Type B pancreatic cell (in vitro differentiated cells): ENCODE measurements at regions not wholly inside any gene's neighbourhood (a gene's known extent, or its start where the extent isn't known, plus 50 kb on each side); places are given as distances from the start of the nearest gene placed in this dataset.

Source experiments
- DNase-seq: peaks from one replicate; pipeline ENCODE4 v3.0.0; 2021; ENCODE audit warnings: mixed read lengths; ENCODE audit not compliant: unreplicated experiment; ENCODE audit errors: extremely low spot score
- H3K27ac Mint-ChIP-seq: 2 replicates; pipeline ENCODE4 v1.8.0; 2021; ENCODE audit warnings: mild to moderate bottlenecking, mixed read lengths
- H3K27me3 Mint-ChIP-seq: 2 replicates; pipeline ENCODE4 v1.8.0; 2021; ENCODE audit warnings: mixed read lengths
- H3K36me3 Mint-ChIP-seq: 2 replicates; pipeline ENCODE4 v1.8.0; 2021; ENCODE audit warnings: mixed read lengths
- H3K4me1 Mint-ChIP-seq: one replicate; pipeline ENCODE4 v1.8.0; 2021; ENCODE audit warnings: mixed read lengths; ENCODE audit not compliant: unreplicated experiment
- H3K4me3 Mint-ChIP-seq: 2 replicates; pipeline ENCODE4 v1.8.0; 2021; ENCODE audit warnings: mild to moderate bottlenecking, mixed read lengths
- H3K9me3 Mint-ChIP-seq: 2 replicates; pipeline ENCODE4 v1.8.0; 2021; ENCODE audit warnings: mixed read lengths
- TF ChIP-seq, protein P1 (sequence below): fragments of 200-600 bp; sonication (generic); conservative IDR thresholded peaks from 2 replicates; pipeline ENCODE4 v1.5.0; 2021; ENCODE audit warnings: antibody characterized with exemption, mild to moderate bottlenecking

GRCh38 chr5:88997937-88998336 lies 115.0 kb upstream of the MEF2C start:
- H3K27me3 Mint-ChIP-seq, result no peaks in the 10 kb centered on the region
- TF ChIP-seq, protein P1, sequence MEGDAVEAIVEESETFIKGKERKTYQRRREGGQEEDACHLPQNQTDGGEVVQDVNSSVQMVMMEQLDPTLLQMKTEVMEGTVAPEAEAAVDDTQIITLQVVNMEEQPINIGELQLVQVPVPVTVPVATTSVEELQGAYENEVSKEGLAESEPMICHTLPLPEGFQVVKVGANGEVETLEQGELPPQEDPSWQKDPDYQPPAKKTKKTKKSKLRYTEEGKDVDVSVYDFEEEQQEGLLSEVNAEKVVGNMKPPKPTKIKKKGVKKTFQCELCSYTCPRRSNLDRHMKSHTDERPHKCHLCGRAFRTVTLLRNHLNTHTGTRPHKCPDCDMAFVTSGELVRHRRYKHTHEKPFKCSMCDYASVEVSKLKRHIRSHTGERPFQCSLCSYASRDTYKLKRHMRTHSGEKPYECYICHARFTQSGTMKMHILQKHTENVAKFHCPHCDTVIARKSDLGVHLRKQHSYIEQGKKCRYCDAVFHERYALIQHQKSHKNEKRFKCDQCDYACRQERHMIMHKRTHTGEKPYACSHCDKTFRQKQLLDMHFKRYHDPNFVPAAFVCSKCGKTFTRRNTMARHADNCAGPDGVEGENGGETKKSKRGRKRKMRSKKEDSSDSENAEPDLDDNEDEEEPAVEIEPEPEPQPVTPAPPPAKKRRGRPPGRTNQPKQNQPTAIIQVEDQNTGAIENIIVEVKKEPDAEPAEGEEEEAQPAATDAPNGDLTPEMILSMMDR, result no peak
- H3K27ac Mint-ChIP-seq, result no peak overlapping the region
- H3K36me3 Mint-ChIP-seq, result no peaks in the 10 kb centered on the region
- no peak for DNase-seq
- peaks cover 5% of the 10 kb centered on the region for H3K9me3 Mint-ChIP-seq
- H3K4me1 Mint-ChIP-seq, result peaks cover 6% of the 10 kb centered on the region
- H3K4me3 Mint-ChIP-seq, result no peak overlapping the region

DNA sequence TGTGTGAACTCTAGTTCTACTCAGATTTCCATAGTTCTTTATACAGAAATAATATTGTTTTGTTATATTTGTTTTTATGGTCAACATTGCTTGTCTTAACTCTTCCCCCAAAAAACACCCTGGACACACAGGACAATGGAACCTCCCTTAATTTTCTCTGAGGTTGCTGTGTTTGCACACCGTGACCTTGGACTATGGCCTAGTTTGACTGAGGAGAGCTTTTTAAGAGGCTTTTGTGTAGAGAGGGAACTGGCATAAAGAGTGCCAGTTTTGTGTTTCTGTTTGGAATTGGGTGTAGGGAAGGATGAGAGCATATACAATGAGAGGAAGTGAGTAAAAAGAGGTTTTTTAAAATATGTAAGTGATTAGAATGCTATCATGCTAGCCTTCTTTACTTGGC lies 101.1 kb upstream of the MEF2C start:
- DNase-seq, result no peak
- H3K4me1 Mint-ChIP-seq, result peaks cover 4% of the 10 kb centered on the region
- H3K27me3 Mint-ChIP-seq, result peaks cover 29% of the 10 kb centered on the region
- H3K4me3 Mint-ChIP-seq, result no peak overlapping the region
- H3K36me3 Mint-ChIP-seq, result no peaks in the 10 kb centered on the region
- no peak overlapping the region for H3K27ac Mint-ChIP-seq
- no peaks in the 10 kb centered on the region for H3K9me3 Mint-ChIP-seq
- TF ChIP-seq, protein P1, result no peak

- Mint-ChIP-seq H3K36me3 (no peaks in the 10 kb centered on the region), H3K9me3 (no peaks in the 10 kb centered on the region), H3K4me1 (peaks cover 4% of the 10 kb centered on the region), H3K4me3 (no peak overlapping the region), H3K27me3 (peaks cover 34% of the 10 kb centered on the region), H3K27ac (no peak overlapping the region)
- DNase-seq, result no peak
- TF ChIP-seq, protein P1, result no peak
These were observed 96.7 kb upstream of the MEF2C start for GRCh38 chr5:88979726-88980125.

DNA sequence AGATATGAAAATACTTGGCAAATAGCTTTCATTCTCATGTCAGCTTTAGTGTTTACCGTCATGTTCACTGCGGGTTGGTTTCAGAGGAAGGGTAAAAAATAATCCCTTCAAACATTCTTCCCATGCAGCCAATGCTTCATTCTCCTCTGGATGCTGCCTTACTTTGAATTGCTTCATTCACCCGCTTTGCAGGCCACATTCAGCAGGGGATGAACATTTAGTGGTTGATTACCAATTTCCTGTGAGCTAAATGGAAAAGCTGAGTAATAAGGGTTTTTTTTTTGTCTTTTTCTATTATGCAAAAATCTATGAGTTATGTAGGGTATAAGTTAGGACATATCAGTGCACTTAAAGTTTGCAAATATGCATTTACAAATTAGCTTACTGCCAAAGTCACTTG lies 96.3 kb upstream of the MEF2C start:
- Mint-ChIP-seq H3K4me1 (peaks cover 4% of the 10 kb centered on the region), H3K9me3 (no peaks in the 10 kb centered on the region), H3K36me3 (no peaks in the 10 kb centered on the region), H3K27me3 (peaks cover 34% of the 10 kb centered on the region), H3K4me3 (no peak overlapping the region), H3K27ac (no peak overlapping the region)
- TF ChIP-seq, protein P1, result no peak
- no peak for DNase-seq

DNA sequence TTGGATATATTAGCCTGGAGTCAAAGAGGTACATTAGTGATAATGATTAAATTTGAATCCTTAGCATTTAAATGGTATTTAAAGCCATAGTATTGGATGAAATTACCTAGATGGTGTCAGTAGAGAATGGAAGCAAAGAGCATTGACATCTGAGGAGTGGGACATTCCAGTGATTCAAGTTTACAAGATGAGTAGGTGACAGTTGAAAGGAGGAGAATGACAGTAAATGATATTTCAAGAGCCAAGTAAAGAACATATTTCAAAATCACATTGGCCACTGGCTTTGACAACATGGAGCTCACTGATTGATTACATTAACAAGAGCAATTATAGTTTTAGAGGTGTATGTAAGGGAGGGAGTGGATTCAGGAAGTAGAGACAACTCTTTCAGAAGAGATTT lies 93.9 kb upstream of the MEF2C start:
- Mint-ChIP-seq H3K4me1 (peaks cover 4% of the 10 kb centered on the region), H3K27me3 (peaks cover 21% of the 10 kb centered on the region), H3K9me3 (no peaks in the 10 kb centered on the region), H3K36me3 (no peaks in the 10 kb centered on the region), H3K4me3 (no peak overlapping the region), H3K27ac (no peak overlapping the region)
- DNase-seq, result no peak
- TF ChIP-seq, protein P1, result no peak
